ENCODE measurements at regions not wholly inside any gene's neighbourhood (a gene's known extent, or its start where the extent isn't known, plus 50 kb on each side); places are given as distances from the start of the nearest gene placed in this dataset.
"Not testable (repeated sequence)": the region's sequence is repeated elsewhere in the genome, so short reads cannot be mapped to it uniquely, and the experiment has no call there.

- peak; percentile 7 for DNase-seq
Measured at GRCh38 chr12:89225808-89226411, 126.4 kb downstream of the DUSP6 start.

- peak; percentile 5 for DNase-seq
Measured at GRCh38 chr12:89225401-89225800, 126.9 kb downstream of the DUSP6 start.

GRCh38 chr12:89222580-89222979 lies 129.7 kb downstream of the DUSP6 start:
- not testable (repeated sequence) for DNase-seq

- no peak for DNase-seq
Measured at GRCh38 chr12:89217472-89217871, 134.8 kb downstream of the DUSP6 start.

GRCh38 chr12:89216211-89216952 lies 135.9 kb downstream of the DUSP6 start:
- no peak for DNase-seq

GRCh38 chr12:89215196-89215595 lies 137.1 kb downstream of the DUSP6 start:
- no peak for DNase-seq

GRCh38 chr12:89213747-89214146 lies 138.6 kb downstream of the DUSP6 start:
- no peak for DNase-seq

GRCh38 chr12:89213139-89213538 lies 139.2 kb downstream of the DUSP6 start:
- DNase-seq: no peak

- DNase-seq: peak; percentile 8
Measured at GRCh38 chr12:89212339-89212771, 139.9 kb downstream of the DUSP6 start.

GRCh38 chr12:89211456-89211855 lies 140.8 kb downstream of the DUSP6 start:
- no peak for DNase-seq

- DNase-seq: peak; percentile 6
Measured at GRCh38 chr12:89210277-89210676, 142.0 kb downstream of the DUSP6 start.

GRCh38 chr12:89208661-89209096 lies 143.6 kb downstream of the DUSP6 start:
- DNase-seq: no peak

GRCh38 chr12:89206390-89206789 lies 145.9 kb downstream of the DUSP6 start:
- DNase-seq: no peak

GRCh38 chr12:89205517-89205916 lies 146.8 kb downstream of the DUSP6 start:
- no peak for DNase-seq

GRCh38 chr12:89203144-89203543 lies 149.2 kb downstream of the DUSP6 start:
- no peak for DNase-seq

GRCh38 chr12:89200217-89200616 lies 152.1 kb downstream of the DUSP6 start:
- no peak for DNase-seq

- no peak for DNase-seq
Measured at GRCh38 chr12:89195470-89195869, 156.8 kb downstream of the DUSP6 start.

- DNase-seq: no peak
Measured at GRCh38 chr12:89194683-89195082, 157.6 kb downstream of the DUSP6 start.

GRCh38 chr12:89192429-89192828 lies 159.9 kb downstream of the DUSP6 start:
- DNase-seq: no peak

GRCh38 chr12:89191597-89191996 lies 160.7 kb downstream of the DUSP6 start:
- not testable (repeated sequence) for DNase-seq

- DNase-seq: no peak
Measured at GRCh38 chr12:89189448-89189847, 162.9 kb downstream of the DUSP6 start.

GRCh38 chr12:89187507-89187906 lies 164.8 kb downstream of the DUSP6 start:
- no peak for DNase-seq

- no peak for DNase-seq
Measured at GRCh38 chr12:89185889-89186288, 166.4 kb downstream of the DUSP6 start.

- no peak for DNase-seq
Measured at GRCh38 chr12:89185181-89185580, 167.1 kb downstream of the DUSP6 start.

- DNase-seq: no peak
Measured at GRCh38 chr12:89183985-89184435, 168.3 kb downstream of the DUSP6 start.

Data from NCI-H69 (cell line).